Large intestine (tissue), 3 donors: ENCODE measurements at regions not wholly inside any gene's neighbourhood (a gene's known extent, or its start where the extent isn't known, plus 50 kb on each side); places are given as distances from the start of the nearest gene placed in this dataset.

Experiments used
- DNase-seq, 2 donors: peaks; one replicate each; pipeline versions ENCODE4 v3.0.0 to v3.0.0-alpha.2; 2013
- H3K27ac ChIP-seq: one replicate; pipeline ENCODE4 v1.5.1; 2013; ENCODE audit warnings: low read length
- H3K27me3 ChIP-seq: 2 replicates; pipeline ENCODE4 v1.6.1; 2013; ENCODE audit warnings: low read length; ENCODE audit not compliant: control insufficient read depth, insufficient read depth
- H3K36me3 ChIP-seq: 2 replicates; pipeline ENCODE4 v1.6.1; 2013; ENCODE audit warnings: low read length; ENCODE audit not compliant: control insufficient read depth, insufficient read depth
- H3K4me1 ChIP-seq: one replicate; pipeline ENCODE4 v1.6.1; 2013; ENCODE audit warnings: low read length; ENCODE audit not compliant: control insufficient read depth, insufficient read depth
- H3K4me3 ChIP-seq: one replicate; pipeline ENCODE4 v1.5.1; 2013; ENCODE audit warnings: low read length
- H3K9me3 ChIP-seq: one replicate; pipeline ENCODE4 v1.6.1; 2013; ENCODE audit warnings: mild to moderate bottlenecking, low read depth, low read length, moderate library complexity; ENCODE audit not compliant: control insufficient read depth
- WGBS: methylation state at CpG from one replicate; pipeline ENCODE4 v1.1.5; 2013; ENCODE audit warnings: low lambda C conversion rate; ENCODE audit not compliant: insufficient coverage; 5-methylcytosine and 5-hydroxymethylcytosine counted together

DNA sequence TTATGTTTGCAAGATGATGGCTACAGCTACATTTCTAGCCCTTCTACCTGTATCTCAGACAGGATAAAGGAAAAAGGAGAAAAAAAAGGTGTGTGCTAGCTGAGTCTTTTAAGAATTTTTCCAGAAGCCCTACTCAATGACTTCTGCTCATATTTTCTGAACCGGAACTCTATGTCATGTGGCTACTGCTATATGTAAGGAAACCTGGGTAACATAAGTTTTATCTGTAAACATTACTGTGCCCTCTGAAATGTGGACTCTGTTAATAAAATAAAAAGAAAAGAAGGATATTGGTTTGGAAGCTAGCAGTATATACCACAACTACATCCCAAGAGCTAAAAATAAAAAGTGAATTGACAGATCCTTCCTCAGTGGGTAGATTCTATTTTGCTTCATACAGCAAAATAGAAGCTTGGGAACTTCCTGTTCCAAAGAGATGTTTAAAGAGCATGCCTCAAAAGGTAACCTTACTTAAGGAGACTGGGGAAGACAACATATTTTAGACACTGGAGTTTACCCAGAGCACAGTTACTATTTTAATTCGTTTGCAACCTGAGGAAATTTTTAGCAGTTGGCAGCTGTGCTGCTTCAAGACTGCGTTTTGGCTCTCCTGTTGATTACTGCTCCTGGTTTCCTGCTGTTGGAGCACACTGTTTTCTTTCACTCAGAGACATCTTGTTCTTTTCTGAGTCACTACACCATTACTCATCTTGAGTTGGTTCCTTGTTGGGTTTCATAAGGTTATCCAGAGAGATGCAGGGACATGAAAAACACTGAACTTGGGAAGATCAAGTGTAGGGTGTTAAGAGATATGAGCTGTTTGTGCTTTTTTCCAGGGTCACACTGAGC is 280.7 kb downstream of the NFKBIZ start:
- DNase-seq, result no peak
- Histone ChIP-seq H3K27ac (no peak overlapping the region), H3K4me1 (no peaks in the 10 kb centered on the region), H3K9me3 (no peaks in the 10 kb centered on the region), H3K27me3 (no peaks in the 10 kb centered on the region), H3K36me3 (no peaks in the 10 kb centered on the region), H3K4me3 (no peak overlapping the region)
- 76% methylated on average over 3 of the region's 3 CpGs for WGBS

DNA sequence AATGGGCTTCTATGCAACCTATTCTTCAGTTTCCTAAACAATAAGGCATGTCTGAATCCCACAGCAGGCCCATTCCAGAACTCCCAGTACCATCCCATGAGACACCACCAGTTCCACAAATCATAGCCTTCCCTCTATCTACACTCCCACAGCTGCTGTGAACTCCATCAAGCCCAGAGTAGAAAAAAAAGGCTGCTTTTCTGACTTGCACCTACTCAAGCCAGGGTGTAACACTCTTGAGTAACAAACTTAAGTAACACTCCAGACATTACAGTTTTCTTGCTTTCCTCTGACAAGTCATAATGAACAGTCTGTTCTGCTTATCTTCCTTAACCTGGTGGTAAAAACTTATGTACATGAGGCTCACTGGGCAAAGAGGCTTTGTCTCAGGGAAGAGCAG is 283.1 kb downstream of the NFKBIZ start:
- Histone ChIP-seq H3K27me3 (no peaks in the 10 kb centered on the region), H3K4me1 (no peaks in the 10 kb centered on the region), H3K36me3 (no peaks in the 10 kb centered on the region), H3K4me3 (no peak overlapping the region), H3K27ac (no peak overlapping the region), H3K9me3 (no peaks in the 10 kb centered on the region)
- DNase-seq, result no peak

DNA sequence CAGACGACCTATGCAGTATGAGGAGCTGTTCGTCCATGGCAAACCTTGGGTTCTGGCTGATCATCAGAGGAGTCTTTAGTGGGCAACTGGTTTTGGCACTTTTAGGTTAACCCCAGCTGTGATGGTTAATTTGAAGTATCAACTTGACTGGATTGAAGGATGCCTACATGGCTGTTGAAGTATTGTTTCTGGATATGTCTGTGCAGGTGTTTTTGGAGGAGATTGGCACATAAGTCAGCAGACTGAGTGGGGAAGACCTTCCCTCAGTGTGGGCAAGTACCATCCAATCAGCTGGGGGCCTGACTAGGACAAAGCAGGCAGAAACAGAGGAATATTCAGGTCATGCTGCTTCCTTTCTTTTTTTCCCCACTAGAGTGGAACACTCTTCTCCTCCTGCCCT is 284.1 kb downstream of the NFKBIZ start:
- no peak overlapping the region for H3K4me3 ChIP-seq
- H3K36me3 ChIP-seq, result no peaks in the 10 kb centered on the region
- no peaks in the 10 kb centered on the region for H3K4me1 ChIP-seq
- no CpG with 5 or more reads among the region's 2 CpGs for WGBS
- H3K27me3 ChIP-seq, result no peaks in the 10 kb centered on the region
- H3K27ac ChIP-seq, result no peak overlapping the region
- DNase-seq, result no peak
- no peaks in the 10 kb centered on the region for H3K9me3 ChIP-seq

DNA sequence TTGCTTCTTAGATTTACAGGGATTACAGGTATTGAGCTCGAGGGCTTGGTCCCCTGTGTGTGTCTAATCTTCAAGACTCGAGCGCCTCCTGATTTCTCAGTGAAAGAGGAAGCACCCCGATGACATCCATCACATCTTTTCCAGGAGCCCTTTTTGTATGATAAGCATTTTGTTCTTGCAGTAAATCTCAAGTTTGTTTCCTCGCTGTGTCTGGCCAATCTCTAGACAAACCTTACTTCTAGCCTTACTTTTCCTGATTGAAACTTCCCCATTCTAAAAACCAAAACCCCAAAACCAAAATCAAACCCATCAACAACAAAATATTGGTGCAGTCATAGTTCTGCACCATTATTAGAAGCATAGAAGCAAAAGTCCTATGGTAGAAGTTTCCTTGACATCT is 286.0 kb downstream of the NFKBIZ start:
- no peak overlapping the region for H3K27ac ChIP-seq
- WGBS, result 100% methylated on average over 1 of the region's 5 CpGs
- H3K36me3 ChIP-seq, result no peaks in the 10 kb centered on the region
- H3K4me3 ChIP-seq, result no peak overlapping the region
- no peak for DNase-seq
- H3K9me3 ChIP-seq, result no peaks in the 10 kb centered on the region
- no peaks in the 10 kb centered on the region for H3K27me3 ChIP-seq
- no peaks in the 10 kb centered on the region for H3K4me1 ChIP-seq

DNA sequence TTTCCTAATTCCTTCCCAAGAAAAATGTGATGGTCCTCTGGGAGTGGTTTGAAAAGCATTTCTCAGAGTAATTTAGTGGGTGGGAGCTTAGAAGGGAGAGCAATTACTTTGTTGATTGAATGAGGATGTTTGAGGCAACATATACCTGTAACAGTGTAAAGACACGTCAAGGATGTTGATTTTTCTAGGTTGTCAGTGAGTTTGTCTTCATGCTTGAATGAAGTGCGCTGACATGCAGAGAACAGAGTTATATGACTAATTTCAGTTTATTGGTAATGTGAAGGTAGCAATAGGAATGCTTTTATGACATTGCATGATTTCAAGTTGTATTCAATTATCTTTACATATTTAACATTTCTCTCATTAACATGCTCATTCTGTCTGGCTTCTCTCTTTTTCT is 286.9 kb downstream of the NFKBIZ start:
- no CpG with 5 or more reads among the region's 2 CpGs for WGBS
- no peaks in the 10 kb centered on the region for H3K4me1 ChIP-seq
- no peaks in the 10 kb centered on the region for H3K9me3 ChIP-seq
- H3K4me3 ChIP-seq, result no peak overlapping the region
- no peak for DNase-seq
- no peak overlapping the region for H3K27ac ChIP-seq
- no peaks in the 10 kb centered on the region for H3K27me3 ChIP-seq
- H3K36me3 ChIP-seq, result no peaks in the 10 kb centered on the region

DNA sequence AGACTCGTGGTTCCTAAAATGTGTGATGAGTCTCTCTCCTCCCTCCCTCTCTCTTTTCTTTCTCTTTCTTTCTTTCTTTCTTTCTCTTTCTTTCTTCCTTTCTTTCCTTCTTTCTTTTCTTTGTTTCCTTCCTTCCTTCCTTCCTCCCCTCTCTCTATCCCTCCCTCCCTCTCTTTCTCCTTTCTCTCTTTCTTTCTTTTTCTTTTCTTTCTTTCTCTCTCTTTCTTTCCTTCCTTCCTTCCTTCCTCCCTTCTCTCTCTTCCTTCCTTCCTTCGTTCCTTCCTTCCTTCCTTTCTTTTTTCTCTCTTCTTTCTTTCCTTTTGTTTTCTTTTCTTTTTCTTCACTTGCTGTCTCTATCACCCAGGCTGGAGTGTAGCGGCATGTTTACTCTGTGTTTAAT is 290.8 kb downstream of the NFKBIZ start:
- H3K9me3 ChIP-seq, result no peaks in the 10 kb centered on the region
- H3K4me3 ChIP-seq, result no peak overlapping the region
- 98% methylated on average over 3 of the region's 3 CpGs for whole genome bisulfite sequencing
- no peaks in the 10 kb centered on the region for H3K4me1 ChIP-seq
- no peaks in the 10 kb centered on the region for H3K36me3 ChIP-seq
- no peak for DNase-seq
- H3K27me3 ChIP-seq, result no peaks in the 10 kb centered on the region
- H3K27ac ChIP-seq, result no peak overlapping the region

DNA sequence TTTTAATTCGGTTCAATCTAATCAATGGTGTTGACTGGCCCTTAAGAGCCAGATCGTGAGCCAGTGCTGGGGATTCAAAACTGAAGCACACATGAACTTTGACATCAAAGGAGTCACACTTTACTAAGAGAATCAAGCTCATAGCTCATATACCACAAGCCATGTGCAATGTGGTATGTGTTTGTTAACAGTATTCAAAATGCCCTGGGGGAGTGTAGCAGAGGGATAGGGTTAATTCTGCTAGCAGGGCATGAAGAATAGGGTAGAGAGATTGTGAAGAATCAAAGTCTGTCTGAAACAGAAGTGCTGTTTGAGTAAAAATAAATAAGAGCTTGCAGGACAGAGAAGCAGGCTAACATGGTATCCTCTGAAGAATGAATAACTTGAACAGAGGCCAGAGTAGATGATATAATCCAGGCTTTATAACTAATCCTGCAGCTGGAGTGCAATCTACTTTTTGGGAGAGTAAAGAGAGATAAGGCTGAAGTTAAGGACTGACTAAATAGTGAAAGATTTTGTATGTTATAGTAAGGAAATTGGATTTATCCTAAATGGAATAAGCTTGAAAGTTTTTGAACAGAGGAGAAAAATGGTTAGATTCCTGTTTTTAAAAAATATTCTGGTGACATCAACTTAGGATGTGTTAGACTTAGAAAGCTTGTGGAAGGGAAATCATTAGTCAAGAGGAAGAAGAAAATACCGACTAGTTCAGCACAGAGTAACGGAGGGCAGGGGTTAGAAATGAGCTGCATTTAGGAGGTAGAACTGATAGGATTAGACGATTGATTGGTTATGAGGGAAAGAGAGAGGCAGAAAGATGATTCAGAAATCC is 292.0 kb downstream of the NFKBIZ start:
- 78% methylated on average over 2 of the region's 5 CpGs for WGBS
- Histone ChIP-seq H3K27me3 (no peaks in the 10 kb centered on the region), H3K4me1 (no peaks in the 10 kb centered on the region), H3K36me3 (no peaks in the 10 kb centered on the region), H3K27ac (no peak overlapping the region), H3K4me3 (no peak overlapping the region), H3K9me3 (no peaks in the 10 kb centered on the region)
- peak in 1 of 2 donors; percentile 14 for DNase-seq

DNA sequence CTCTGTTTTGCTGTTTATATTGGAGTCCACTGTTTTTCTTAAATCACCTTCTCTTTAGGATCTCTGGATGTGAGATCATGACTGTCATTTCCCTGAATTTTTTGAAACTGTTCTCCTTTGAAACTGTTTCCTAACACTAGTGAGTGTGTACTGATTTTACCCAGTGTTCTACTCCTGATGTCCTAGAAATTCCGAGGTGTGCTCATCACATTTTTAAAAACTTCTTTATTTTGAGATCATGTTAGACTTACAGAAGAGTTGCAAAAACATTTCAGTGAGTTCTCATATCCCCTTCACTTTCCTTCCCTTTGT is 292.6 kb downstream of the NFKBIZ start:
- WGBS, result no CpG with 5 or more reads among the region's 1 CpG

DNA sequence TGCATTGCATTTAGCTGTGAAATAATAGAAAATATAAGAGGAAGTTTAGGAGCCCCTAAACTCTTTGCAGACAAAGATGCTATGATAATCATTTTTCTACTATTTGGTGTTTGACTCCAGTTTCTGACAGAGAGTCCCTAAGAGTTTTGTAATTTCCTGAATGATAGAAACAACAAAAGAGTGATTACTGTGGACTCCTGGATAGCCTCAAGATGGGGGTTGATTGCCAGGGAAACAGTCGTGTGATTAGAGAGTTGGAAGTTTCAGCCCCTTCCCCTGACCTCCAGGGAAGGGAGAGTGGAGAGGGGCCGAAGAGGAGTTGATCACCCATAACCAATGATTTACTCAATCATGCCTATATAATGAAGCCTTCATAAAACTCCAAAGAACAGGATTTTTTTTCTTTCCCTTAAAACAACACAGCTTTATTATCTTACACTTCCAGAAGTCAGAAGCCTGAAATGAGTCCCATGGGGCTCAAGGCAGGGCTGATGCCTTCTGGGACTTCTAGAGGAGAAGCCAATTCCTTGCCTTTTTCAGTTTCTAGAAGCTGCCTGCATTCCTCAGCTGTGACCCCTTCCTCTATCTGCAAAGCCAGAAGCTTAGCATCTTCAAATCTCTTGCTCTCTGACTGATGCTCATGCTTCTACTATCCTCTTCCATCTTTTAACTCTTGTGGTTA is 292.3 kb upstream of the ZPLD1 start:
- no peak for DNase-seq

More for the DNA sequence above, 292.6 kb downstream of the NFKBIZ start:
- Histone ChIP-seq H3K27ac (no peak overlapping the region), H3K9me3 (no peaks in the 10 kb centered on the region), H3K27me3 (no peaks in the 10 kb centered on the region), H3K4me3 (no peak overlapping the region), H3K36me3 (no peaks in the 10 kb centered on the region), H3K4me1 (no peaks in the 10 kb centered on the region)
- DNase-seq, result no peak

DNA sequence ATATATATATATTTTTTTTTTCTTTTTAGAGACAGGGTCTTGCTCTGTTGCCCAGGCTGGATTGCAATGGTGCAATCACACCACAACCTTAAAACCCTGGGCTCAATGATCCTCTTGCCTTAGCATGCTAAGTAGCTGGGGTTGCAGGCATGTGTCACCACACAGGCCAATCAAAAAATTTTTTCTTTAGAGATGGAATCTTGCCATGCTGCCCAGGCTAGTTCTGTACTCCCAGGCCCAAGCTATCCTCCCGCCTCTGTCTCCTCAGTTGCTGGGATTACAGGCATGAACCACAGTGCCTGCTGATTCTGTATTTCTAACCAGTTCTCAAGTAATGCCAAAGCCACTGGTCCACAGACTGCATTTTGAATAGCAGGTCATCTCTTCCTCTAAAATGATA is 291.3 kb upstream of the ZPLD1 start:
- Histone ChIP-seq H3K9me3 (no peaks in the 10 kb centered on the region), H3K27me3 (no peaks in the 10 kb centered on the region), H3K36me3 (no peaks in the 10 kb centered on the region), H3K4me1 (no peaks in the 10 kb centered on the region), H3K27ac (no peak overlapping the region), H3K4me3 (no peak overlapping the region)
- no peak for DNase-seq
- no CpG with 5 or more reads among the region's 1 CpG for WGBS

More for the DNA sequence above, 292.3 kb upstream of the ZPLD1 start:
- H3K36me3 ChIP-seq, result no peaks in the 10 kb centered on the region
- H3K9me3 ChIP-seq, result no peaks in the 10 kb centered on the region
- no peaks in the 10 kb centered on the region for H3K4me1 ChIP-seq
- no peak overlapping the region for H3K27ac ChIP-seq
- H3K4me3 ChIP-seq, result no peak overlapping the region
- WGBS, result no CpG with 5 or more reads among the region's 2 CpGs
- H3K27me3 ChIP-seq, result no peaks in the 10 kb centered on the region
